G401 (cell line): ENCODE measurements at regions not wholly inside any gene's neighbourhood (a gene's known extent, or its start where the extent isn't known, plus 50 kb on each side); places are given as distances from the start of the nearest gene placed in this dataset.

Experiments used
- DNase-seq: peaks from one replicate; pipeline ENCODE4 v3.0.0-alpha.2; 2015; ENCODE audit warnings: low spot score
- in situ Hi-C: cut with HindIII; loops from 2 replicates; pipeline ENCODE4 v1.10.0; 2016; ENCODE audit warnings: low sequenced_read_pairs, mixed read lengths

DNA sequence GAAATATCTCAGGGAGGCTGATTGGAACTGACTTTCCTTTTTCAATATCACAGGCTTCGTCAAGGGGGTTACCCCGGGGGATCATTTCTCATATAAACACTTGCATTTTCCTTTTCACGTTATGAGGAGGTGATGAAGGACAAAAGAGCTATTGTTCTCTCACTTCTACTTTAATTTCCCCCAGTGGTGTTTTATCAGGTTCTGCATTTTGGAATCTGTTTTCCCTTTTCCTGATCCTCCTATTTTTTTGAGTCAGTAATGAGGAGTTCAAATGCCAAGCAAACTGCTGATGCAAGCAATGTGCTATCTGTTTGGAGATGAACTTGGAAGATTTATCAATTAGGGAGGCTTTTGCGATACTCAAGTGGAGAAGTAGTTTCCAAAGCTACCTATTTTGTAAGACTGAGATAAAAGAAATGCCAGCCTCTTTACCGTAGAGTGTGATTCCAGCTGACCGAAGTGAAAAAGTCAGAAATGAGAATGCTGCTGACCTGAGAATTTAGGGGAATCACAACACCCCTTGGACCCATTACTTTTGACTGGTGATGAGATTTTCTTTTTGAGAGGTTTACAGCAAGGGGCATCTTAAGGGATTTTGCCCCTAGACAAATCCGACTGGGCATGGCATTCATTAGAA is 556.0 kb downstream of the RNF144A start:
- in situ Hi-C loops, result no loop called here

DNA sequence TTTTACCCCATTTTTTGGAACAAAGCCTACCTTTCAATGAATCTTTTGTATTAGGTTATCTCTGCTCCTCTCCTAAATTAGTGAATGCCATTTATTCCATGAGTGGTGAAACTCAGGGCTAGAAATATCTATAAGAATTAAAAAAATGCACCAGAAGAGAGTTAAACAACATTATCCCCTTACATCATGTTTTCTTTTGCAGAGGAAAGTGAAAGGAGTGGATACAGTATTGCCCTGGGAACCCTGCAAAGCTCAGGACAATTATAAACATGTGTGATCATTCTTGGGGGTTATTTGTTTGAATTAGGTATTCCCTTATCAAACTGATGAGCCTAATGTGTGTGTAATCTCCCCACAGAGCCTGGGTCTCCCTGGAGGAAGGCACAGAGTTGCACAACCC is 559.2 kb downstream of the RNF144A start:
- DNase-seq, result no peak
- in situ Hi-C loops, result no loop called here

More for the DNA sequence above, 556.0 kb downstream of the RNF144A start:
- no peak for DNase-seq

DNA sequence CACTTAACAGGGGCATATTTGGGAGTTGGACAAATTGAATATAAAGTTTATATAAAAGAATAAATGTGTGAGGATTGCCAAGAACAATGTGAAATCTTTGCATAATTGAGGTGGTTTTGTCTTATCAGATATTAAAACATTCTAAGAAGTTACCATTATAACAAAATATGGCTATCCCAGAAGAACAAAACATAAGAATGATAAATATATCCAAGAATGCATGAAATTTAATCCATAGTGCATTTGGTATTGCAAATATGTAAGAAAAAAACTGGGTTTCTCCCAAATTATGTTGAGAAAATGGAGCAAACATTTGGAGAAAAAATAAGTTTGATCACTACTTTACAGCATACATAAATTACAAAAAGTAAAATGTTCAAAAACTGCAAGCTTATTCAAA is 562.4 kb downstream of the RNF144A start:
- in situ Hi-C loops, result no loop called here
- DNase-seq, result no peak

DNA sequence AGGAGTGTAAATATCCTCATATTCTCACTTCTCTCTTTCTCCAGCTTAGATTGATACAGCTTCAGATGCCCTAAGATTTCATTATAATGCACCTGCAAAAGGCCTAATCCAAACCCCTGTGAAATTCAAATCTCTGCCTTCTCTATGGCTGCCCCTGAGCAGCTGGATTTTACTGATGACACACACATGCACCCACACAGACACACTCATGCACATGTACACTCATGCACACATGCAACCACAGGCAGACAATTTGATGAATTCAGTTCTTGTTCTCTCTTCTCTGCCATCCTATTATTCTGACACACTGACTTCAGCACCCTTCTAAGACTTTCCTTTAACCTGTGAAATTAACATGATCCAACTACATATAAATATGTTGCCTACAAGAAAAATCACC is 563.2 kb downstream of the RNF144A start:
- in situ Hi-C loops, result no loop called here
- no peak for DNase-seq

DNA sequence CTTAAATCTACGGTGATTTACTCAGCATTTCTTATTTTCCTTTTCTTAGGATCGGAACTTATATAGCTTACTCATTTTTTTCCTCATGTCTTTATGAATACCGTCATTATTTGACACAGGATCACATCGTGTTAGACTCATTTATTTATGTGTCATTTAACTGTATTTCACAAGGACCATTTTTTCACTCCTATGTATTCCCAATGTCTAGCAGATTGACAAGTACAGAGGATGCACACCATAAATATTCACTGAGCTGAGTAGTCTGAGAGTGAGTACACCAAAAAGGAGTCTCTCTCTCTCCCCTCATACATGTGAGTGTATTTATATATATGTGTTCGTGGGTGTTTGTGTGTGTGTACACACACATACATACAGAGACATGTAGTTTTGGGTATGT is 573.5 kb downstream of the RNF144A start:
- no peak for DNase-seq
- in situ Hi-C loops, result no loop called here

DNA sequence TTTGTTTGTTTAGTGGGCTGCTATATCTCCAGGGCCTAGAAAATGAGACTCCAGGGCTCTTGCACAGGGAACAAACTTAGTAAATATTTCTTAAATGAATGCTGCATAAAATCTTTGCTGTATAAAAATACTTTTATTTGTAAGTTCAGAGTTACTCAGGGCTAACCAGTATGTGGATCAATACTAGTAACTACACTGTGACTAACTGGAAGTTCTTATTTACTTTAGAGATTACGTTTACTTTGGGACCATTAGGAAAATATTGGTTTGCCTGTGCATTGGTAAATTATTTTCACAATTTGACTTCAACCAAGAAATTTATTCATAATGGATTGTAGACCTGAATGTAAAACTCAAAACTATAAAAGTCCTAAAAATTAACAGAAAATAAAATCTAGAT is 575.5 kb downstream of the RNF144A start:
- no peak for DNase-seq
- in situ Hi-C loops, result no loop called here

DNA sequence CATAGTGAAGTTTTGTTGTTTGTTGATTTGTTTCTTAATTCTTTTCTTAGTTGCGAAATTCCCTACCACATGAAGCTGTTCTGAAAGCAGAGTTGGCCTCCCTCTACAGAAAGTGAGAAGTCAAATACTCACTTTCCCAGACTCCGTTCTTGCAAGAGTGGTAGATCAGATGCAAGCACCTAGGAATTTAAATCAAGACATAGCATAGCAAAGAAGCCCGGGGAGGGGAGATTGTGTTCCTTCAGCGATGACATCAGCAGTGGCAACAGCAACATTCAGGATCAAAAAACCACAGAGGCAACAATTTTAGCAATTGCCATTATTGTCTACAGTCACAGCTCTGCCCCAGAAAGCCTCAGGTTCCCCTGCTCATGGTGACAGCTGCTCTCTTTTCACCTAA is 580.0 kb downstream of the RNF144A start:
- DNase-seq, result no peak
- in situ Hi-C loops, result no loop called here

DNA sequence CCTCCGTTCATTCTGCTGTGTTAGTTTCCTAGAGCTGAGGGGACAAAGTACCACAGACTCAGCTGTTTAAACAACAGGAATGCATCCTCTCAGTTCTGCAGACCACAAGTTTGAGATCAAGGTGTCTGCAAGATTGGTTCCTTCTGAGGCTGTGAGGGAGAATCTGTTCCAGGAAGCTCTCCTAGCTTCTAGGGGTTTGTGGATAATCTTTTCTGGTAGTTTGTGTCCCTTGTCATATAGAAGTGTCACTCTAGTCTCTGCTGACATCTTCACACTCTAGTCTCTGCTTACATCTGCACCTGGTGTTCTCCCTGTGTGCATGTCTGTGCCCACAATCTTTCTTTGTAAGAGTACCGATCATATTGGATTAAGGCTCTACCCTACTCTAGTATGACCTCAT is 581.8 kb downstream of the RNF144A start:
- no peak for DNase-seq
- in situ Hi-C loops, result no loop called here

DNA sequence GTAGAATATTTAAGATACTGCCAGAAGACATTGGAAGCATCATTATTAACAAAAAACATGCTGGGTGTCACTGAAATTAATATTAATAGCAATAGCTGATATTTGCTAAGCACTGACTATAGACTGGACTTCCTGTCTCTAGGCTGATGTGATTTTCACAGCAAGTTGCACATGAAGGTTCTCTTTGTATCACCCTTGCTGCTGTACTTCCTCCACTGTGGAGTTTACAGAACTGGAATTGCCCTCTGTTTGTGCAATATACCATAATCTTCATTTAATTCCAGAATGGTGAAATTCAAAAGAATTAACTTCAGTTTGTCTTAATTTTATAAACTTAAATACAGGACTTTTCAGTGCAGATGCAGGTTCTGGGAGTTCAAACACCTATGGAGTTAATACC is 585.1 kb downstream of the RNF144A start:
- DNase-seq, result no peak
- in situ Hi-C loops, result no loop called here

DNA sequence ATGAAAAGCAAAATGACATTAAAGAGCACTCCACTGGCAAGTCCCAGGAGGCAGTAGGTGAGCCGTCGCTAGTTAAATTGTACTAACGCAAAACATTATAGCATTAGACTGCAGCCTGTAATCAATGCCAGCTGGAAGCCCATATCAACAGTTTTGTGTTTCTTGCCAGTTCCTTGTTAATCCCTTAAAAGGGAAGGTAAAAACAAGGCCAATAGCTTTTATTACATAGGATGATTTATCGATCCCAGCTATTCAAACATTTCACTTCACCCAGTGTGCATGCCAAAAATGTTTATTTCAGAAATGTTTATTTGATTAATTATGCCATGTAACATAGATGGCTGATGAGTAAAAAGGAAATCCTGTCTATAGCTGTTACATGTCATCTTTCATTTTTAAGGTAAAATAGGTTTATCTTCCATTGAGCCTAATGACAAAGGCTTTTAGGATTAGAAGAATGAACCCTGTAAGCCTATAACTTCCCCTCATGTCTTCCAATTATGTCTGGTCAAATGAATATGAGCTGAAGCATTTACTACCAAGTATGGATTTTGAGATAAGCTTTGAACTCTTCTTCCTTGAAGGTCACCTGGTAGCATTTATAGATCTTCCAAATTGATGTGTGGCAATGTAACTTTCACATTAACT is 591.2 kb downstream of the RNF144A start:
- in situ Hi-C loops, result no loop called here
- DNase-seq, result no peak

DNA sequence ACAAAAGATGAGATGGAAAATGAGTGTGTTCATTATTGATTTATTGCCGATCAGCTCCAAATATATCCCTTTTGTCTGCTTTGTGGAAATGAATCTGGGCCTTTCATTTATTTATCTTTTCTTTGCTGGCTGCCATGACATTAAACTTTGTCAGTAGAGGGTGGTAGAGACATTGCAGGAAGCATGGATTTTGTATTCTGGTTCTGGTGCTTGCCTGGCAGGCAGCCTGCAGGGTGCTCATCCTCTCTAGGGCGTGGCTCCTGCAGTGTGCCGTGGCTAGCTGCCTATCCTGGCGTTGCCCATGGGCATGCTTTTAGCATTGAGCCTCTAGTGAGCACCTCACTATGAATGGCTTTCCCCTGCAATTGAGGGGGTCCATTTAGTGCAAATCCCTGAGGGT is 593.1 kb downstream of the RNF144A start:
- in situ Hi-C loops, result no loop called here

DNA sequence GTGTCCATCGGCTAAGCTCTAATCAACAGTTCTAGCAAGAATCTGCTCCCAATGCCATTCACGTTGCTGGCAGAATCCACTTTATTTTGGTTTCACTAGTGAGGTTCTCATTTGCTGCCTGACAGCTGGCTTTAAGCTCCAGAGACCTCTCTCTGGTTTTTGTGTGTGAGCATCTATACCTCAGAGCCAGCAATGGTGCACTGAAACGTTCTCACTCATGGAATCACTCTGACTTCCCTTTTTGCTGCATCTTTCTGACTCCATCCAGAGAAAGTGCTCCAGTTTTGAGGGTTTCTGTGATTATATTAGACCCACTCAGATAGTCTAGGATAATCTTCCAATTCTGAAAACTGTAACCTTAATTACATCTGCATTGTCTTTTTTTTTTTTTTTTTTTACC is 596.6 kb downstream of the RNF144A start:
- in situ Hi-C loops, result no loop called here
- DNase-seq, result no peak

More for the DNA sequence above, 593.1 kb downstream of the RNF144A start:
- DNase-seq, result no peak

DNA sequence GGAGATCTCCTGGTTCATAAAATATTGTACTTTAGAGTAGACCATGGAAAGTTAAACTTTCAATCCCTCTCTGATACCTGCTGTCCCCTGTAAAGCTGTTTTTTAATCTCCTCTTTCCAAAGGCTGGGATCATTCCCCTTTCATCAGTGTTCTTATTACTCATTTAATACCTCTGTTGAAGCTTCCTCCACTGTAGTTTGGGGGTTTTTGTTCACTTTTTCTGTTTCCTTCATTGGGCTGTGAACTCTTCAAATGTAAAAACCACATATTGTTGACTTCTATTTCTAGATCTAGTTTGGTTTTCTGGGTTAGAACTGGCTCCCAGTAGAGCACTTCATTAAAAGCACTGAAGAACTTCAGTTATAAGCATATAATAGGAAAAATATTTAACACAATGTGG is 598.1 kb downstream of the RNF144A start:
- DNase-seq, result no peak

DNA sequence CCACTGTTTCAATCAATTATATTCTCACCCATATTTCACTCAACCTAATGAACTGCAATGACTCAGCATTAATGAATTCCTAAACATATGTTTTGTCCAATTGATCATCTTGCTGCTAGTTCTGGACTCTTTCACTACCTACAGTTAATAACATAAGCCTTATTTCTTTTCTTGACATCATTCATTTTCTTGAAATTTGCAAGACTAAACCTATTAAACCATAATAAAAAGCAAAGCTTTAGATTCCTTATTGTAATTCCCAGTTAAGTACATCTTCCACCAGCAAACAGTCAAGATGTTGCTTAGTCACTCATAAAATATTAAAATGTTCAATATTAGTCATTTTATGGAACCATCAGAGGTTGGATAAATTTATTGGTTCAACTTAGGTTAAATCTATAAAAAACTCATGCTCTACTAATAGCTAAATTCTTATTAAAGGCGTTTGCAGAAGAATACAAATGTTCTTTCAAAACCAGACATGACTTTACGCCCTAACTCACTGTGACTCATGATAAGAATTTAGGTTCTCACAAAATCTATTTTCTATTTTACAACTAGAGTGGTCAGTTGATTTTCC is 599.4 kb downstream of the RNF144A start:
- no peak for DNase-seq
- in situ Hi-C loops, result no loop called here

More for the DNA sequence above, 598.1 kb downstream of the RNF144A start:
- in situ Hi-C loops, result no loop called here

DNA sequence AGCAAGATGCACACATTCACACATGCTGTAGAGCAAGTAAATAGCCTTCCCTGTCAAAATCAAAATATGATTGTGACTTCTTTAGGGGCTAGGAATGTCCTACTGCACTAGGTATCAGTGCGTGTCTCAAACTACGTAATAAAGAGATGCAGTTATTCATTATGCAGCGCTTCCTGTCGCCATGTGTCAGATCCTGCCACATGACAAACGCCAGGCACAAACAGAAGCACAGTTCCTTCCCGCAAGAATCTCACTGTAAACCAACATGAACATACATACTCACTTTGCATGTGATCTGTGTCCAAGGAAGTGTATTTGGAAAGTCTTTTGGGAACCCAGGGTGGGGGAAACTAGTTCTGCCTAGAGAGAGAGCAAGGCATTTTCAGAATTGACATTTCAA is 599.9 kb downstream of the RNF144A start:
- in situ Hi-C loops, result no loop called here
- no peak for DNase-seq

DNA sequence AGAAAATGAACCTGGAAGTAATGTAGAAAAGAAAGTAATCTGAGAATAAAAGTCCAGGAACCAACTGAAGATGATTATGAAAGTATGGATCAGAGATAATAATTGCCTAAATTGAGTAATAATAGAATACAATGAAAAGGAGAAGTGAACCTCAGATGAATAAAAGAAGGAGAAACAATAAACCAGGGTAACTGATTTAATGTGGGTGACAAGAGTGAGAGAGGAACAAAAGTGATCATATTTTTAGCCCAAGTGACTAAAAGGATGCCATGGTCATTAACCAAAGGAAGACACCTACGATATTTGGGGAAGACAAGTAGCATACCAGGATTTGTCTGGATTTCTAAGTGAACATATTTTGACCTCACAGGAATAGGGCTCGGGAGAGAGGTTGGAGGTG is 600.6 kb downstream of the RNF144A start:
- in situ Hi-C loops, result no loop called here
- DNase-seq, result no peak

DNA sequence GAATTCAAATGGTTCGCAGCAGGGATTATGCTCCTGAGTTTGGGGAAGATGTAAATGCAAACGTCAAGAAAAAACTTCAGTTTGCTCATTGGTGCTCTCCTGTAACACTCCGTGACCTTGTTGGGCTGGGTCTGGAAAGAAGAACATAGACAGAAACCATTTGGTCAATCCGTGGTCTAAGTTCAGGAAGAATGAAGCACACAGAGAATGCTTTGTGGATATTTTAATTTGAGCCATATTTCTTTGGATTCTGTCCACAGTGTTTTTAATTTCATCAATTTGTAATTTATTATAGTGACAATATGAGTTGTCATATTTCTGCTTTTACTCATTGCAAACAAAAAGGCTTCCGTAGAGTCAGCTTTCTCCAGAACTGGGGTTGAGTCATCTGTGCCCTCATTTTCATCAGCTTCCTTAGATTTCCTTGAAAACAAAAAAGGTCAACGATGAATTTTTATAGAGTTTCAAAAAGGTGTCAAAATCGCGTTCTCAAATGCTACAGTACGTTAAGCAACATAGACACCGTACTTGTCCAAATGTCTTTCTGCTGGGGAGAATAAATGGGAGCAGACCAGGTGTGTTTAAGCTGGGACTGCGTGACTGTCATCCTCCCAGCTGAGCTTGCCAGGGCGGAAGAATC is 606.4 kb downstream of the RNF144A start:
- DNase-seq, result no peak
- in situ Hi-C loops, result no loop called here

DNA sequence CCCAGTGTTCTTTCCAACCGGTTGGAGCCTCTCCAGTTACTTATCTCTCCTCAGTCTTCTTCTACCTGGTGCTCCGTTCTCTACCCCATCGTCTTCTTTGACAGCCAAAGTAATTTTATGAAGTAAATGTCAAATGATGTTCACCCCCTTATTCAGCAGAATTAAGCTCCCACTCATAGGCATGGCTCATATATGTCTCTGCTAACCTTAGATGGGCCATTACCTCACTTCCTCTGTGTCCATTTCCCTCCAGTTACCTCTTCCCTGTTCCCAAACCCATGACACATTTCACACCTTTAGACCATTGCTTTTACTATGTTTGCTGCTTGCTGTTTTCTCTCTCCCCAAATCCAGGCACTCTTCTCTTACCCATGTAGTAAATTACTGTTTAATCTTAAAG is 607.0 kb downstream of the RNF144A start:
- no peak for DNase-seq
- in situ Hi-C loops, result no loop called here

DNA sequence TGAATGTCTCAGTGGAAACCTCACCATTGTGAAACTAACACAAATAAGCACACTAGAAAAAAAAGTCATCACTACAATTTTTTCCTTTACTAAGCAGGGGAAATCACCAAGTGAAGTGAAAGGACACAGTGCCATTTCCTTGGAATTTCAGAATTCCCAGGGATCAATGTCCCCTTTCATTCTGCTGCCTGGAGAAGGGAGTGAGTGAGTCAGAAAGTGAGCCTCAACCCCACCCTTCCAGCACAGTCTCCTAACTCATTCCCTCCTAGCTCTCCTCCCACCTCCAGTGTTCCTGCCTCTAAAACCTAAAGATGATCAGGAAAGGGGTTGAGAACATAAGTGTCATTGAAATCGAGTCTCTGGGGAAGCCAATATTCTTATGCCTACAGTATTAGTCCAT is 608.5 kb downstream of the RNF144A start:
- in situ Hi-C loops, result no loop called here
- no peak for DNase-seq

DNA sequence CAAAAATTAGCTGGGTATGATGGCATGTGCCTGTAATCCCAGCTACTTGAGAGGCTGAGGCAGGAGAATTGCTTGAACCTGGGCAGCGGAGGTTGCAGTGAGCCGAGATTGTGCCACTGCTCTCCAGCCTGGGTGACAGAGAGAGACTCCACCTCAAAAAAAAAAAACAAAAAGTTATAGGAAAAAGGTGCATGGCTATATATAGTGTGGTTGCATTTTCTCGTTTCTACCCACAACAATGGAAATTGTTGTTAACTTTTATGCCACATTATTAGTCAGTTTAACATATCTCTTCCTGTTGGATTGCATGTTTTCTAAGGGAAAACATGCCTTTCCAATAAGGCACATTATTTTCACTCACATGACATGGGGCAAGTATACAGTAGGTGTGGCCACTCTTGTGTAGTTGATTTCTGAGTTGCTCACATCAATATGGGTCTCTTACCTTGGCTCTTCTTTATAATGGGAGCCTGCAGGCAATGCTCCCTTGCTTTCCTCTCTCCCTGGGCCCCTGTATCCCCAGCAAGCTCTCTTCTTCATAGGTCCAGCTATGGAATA is 610.0 kb downstream of the RNF144A start:
- DNase-seq, result no peak
- in situ Hi-C loops, result no loop called here
